Epithelial cell of proximal tubule (primary cell): ENCODE measurements at regions not wholly inside any gene's neighbourhood (a gene's known extent, or its start where the extent isn't known, plus 50 kb on each side); places are given as distances from the start of the nearest gene placed in this dataset.

Experiments
- DNase-seq: peaks from one replicate; pipeline ENCODE4 v3.0.0-alpha.2; 2011; ENCODE audit warnings: low read depth
- H3K4me3 ChIP-seq: 2 replicates; pipeline ENCODE4 v1.5.1; 2011; ENCODE audit warnings: low read depth, mild to moderate bottlenecking, low read length
- CTCF ChIP-seq: conservative IDR thresholded peaks from 2 replicates; pipeline ENCODE4 v1.5.1; 2012; ENCODE audit warnings: low read depth, mild to moderate bottlenecking, low read length

GRCh38 chr6:4004249-4004648 is 74.7 kb downstream of the FAM217A start:
- no peak for DNase-seq
- no peak overlapping the region for H3K4me3 ChIP-seq
- no peak for TF ChIP-seq CTCF

- TF ChIP-seq CTCF, result peak; percentile 67
- peak; percentile 45 for DNase-seq
- H3K4me3 ChIP-seq, result no peak overlapping the region
These were observed 70.5 kb downstream of the FAM217A start for GRCh38 chr6:4008324-4009047.

- no peak for TF ChIP-seq CTCF
- no peak for DNase-seq
- no peak overlapping the region for H3K4me3 ChIP-seq
These were observed 69.5 kb downstream of the FAM217A start for GRCh38 chr6:4009486-4009885.

- DNase-seq, result no peak
- no peak for TF ChIP-seq CTCF
- no peak overlapping the region for H3K4me3 ChIP-seq
These were observed 68.9 kb downstream of the FAM217A start for GRCh38 chr6:4010048-4010447.

GRCh38 chr6:4010689-4011090 is 68.2 kb downstream of the FAM217A start:
- H3K4me3 ChIP-seq, result no peak overlapping the region
- no peak for DNase-seq
- TF ChIP-seq CTCF, result no peak

GRCh38 chr6:4012826-4013225 is 66.1 kb downstream of the FAM217A start:
- no peak for DNase-seq

More at GRCh38 chr6:4012826-4013225, 66.1 kb downstream of the FAM217A start:
- H3K4me3 ChIP-seq, result no peak overlapping the region
- no peak for TF ChIP-seq CTCF
